Epidermal melanocyte (primary cell): ENCODE measurements at regions not wholly inside any gene's neighbourhood (a gene's known extent, or its start where the extent isn't known, plus 50 kb on each side); places are given as distances from the start of the nearest gene placed in this dataset.

Experiments used
- DNase-seq: peaks from one replicate; pipeline ENCODE4 v3.0.0; 2011; ENCODE audit warnings: low spot score; ENCODE audit not compliant: insufficient read length

GRCh38 chr2:165033402-165033801, 78.1 kb upstream of the SLC38A11 start:
- DNase-seq = no peak

DNA sequence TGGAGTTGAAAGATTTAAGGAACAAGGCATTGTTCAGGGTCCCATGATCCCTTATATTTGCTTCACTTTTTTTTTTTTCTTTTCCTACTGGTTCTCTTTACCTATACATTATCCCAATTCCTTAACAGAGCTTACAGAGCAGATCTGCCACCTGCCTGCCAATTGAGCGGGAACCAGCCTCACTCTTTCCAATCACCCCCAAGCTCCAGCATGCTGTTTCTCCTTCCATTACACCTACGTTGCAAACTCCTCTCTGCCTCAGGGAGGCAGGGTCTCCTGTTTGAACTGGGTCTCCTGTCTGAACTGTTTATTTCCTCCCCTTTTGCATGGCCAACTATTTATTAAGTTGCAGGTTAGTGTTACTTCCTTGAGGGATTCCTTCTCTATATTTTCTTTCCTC, 77.2 kb upstream of the SLC38A11 start:
- DNase-seq = no peak

DNA sequence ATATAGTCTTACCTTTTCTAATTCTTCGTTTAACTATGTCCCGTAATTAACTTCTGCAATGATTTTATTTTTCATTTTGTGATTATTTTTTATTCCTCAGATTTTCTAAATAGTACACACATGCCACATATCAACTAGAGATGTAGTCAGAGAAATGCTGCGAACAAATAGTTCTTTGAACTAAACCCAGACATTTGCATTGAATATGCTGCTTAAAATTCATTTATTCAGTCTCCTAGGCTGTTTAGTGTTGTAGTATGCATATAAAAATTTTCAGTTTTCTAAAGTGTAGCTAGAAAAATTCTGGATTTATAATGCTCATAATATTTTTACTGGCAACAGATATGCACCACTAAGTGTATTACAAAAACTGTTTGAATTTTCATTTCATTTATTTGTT, 68.9 kb upstream of the SLC38A11 start:
- no peak for DNase-seq

DNA sequence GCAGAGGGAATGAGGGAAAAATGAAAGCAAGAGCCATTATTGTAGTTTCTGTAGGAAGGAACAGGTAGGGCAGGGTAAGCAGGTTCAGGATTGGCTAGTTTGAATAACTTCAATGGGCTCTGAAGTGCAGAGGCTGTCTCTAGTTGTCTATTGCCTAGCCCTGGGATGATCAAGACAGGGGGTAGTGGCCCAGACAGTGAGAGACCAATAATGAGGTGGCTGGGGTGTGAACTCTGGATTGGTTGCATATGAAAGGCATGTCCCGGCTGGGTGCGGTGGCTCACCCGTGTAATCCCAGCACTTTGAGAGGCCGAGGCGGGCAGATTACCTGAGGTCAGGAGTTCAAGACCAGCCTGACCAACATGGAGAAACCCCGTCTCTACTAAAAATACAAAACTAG, 67.5 kb upstream of the SLC38A11 start:
- DNase-seq = no peak

GRCh38 chr2:165017966-165018596, 62.8 kb upstream of the SLC38A11 start:
- DNase-seq = no peak

DNA sequence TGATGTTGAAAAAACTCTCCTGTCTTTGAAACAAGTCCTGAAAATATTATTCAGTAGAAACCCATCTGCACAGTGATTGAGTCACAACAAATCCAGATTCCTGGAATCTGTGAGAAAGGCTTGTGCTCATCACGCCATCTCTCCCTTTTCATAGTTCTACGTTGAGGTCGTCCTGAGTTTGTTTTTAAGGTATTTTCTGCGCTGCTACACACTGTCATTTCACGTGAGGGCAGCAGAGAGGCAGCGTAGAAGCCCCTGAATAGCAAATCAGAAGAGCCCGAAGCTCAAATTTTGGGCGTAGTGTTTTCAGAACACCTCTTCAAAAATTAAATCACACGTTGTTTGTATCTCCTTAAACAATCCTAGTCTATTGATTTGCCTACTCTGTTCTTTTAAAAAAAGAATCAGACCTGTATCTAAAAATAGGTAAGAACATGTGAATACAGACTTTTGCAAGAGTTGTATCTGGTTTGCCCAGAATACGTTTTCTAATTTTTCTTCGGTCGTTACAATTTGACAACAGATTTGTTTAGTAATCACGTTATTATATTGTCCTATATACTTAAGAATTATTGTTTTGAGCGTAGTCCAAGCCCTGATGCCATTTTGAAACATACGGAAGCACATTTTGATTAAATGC, 61.6 kb upstream of the SLC38A11 start:
- DNase-seq = peak; percentile 39

DNA sequence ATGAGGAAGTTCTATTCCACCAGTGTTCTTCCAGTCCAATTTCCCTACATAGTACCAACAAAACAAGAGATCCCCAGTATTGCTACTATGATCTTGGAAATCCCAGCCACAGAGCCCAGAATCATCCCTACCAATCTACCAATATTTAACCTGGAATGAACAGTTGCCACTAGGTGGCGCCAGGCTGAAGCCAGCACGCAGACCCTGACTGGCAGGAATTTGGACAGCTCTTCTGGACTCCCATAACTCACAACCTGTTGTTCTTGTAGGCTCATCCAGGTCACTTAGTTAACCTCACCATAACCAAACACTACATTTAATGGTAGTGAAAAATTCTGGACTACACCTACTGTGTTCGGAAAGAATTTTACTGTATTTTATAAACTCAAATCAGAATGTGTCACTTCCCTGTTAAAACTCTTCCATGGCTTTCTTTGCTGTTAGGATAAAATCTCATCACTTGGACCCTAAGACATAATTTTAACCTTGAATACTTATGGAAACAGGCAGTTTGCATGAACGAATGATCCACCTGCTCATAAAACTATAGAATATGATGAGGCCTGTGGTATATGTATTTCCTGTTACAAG, 59.8 kb upstream of the SLC38A11 start:
- peak; percentile 27 for DNase-seq

DNA sequence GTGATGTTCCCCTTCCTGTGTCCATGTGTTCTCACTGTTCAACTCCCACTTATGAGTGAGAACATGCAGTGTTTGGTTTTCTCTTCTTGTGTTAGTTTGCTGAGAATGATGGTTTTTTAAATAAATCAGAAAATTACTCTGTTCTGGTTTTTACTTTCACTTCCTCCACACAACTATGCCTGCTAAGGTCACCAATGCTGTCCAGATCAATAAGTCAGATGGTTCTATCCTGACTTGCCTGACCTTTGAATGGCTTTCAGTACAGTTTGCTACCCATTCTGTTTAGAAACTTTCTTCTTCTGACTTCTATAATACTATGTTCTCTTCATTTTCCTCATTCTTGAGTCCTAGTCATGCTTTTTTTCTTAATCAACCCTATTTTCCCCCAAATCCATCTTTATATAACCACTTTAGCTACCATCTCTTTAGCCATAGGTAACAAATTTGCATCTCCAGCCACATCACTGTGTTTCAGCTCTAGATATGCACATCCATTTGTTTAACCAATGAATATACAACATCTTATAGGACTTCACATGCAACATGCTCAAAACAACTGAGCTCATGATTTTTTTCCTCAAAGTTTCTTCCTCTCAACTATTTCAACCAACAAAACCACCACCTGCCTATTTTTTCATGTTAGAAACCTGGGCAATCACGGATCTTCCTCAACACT, 58.8 kb upstream of the SLC38A11 start:
- no peak for DNase-seq

- DNase-seq = no peak
Measured at GRCh38 chr2:165011199-165011598, 55.9 kb upstream of the SLC38A11 start.

DNA sequence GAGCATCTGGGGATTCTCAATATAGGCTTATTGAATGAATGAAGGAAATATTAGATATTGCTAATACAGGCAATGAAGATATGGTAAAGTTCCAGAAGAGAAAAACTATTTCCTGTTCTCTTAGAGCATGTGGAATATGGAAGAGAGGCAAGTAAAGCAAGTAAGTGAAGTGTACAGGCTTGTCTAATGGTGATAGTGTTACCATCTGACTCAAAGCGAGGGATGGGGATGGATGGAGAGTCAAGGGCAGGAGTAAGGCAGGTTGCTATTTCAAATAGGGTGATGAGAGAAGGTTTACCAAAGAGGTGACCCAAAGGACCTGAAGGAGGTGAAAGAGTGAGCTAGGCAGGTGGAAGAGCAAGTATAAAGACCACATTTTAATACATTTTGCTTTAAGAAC, 55.2 kb upstream of the SLC38A11 start:
- DNase-seq = no peak

- no peak for DNase-seq
Measured at GRCh38 chr2:165009466-165009865, 54.1 kb upstream of the SLC38A11 start.

DNA sequence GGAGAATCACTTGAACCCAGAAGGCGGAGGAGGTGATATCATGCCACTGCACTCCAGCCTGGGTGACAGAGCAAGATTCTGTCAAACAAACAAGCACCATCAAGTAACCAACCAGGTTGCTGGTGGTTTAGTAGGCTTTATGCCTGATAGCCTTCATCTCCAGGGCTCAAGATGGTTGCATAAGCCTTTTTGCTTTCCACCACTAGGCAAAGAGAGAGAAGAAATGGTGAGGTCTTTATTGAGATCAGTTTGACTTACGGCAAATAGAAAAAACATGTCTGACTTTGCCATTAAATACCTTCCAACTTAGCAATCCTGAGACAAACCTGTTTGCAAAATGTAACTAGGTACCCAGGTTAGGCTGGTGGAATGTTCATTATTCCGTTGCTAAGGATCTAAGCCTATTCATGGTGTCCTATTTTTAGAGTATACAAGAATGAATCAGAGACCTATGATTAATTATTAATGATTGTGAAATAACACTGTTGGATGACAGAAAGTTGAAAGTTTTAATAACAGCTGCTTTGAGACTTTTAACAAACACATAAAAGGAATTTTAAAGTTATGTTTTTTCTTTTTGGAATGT, 53.5 kb upstream of the SLC38A11 start:
- DNase-seq = no peak

GRCh38 chr2:165007161-165007744, 51.9 kb upstream of the SLC38A11 start:
- no peak for DNase-seq
